SU-DHL-6 (cell line): ENCODE measurements at regions not wholly inside any gene's neighbourhood (a gene's known extent, or its start where the extent isn't known, plus 50 kb on each side); places are given as distances from the start of the nearest gene placed in this dataset.

ENCODE experiments used
- EZH2phosphoT487 ChIP-seq: fragments of 200-600 bp; sonication (generic), shearing (Covaris generic); conservative IDR thresholded peaks from 2 replicates; pipeline ENCODE4 v1.6.1; 2018; ENCODE audit warnings: mild to moderate bottlenecking, antibody characterized with exemption, low read length, moderate library complexity, mixed read lengths
- TF ChIP-seq, protein P1 (sequence below): fragments of 200-600 bp; sonication (generic); IDR thresholded peaks from one replicate; pipeline ENCODE4 v1.5.1; 2017; ENCODE audit warnings: antibody characterized with exemption, mild to moderate bottlenecking, low read length, moderate library complexity; ENCODE audit not compliant: insufficient read depth, poor library complexity, severe bottlenecking

DNA sequence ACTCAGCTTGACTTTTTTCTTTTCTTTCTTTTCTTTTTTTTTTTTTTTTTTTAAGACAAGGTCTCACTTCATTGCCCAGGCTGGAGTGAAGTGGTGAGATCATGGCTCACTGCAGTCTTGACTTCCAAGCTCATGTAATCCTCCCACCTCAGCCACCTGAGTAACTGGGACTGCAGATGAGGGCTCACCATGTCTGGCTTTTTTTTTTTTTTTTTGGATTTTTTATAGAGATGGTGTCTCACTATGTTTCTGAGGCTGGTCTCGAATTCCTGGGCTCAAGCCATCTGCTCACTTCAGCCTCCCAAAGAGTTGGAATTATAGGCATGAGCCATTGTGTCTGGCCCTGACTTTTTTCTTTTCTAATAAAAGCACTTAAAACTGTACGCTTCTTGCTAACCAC, 358.2 kb upstream of the IGFBP3 start:
- TF ChIP-seq, protein P1, sequence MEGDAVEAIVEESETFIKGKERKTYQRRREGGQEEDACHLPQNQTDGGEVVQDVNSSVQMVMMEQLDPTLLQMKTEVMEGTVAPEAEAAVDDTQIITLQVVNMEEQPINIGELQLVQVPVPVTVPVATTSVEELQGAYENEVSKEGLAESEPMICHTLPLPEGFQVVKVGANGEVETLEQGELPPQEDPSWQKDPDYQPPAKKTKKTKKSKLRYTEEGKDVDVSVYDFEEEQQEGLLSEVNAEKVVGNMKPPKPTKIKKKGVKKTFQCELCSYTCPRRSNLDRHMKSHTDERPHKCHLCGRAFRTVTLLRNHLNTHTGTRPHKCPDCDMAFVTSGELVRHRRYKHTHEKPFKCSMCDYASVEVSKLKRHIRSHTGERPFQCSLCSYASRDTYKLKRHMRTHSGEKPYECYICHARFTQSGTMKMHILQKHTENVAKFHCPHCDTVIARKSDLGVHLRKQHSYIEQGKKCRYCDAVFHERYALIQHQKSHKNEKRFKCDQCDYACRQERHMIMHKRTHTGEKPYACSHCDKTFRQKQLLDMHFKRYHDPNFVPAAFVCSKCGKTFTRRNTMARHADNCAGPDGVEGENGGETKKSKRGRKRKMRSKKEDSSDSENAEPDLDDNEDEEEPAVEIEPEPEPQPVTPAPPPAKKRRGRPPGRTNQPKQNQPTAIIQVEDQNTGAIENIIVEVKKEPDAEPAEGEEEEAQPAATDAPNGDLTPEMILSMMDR = no peak
- no peak for TF ChIP-seq EZH2phosphoT487
